ENCODE measurements at regions not wholly inside any gene's neighbourhood (a gene's known extent, or its start where the extent isn't known, plus 50 kb on each side); places are given as distances from the start of the nearest gene placed in this dataset.
"Not testable (repeated sequence)": the region's sequence is repeated elsewhere in the genome, so short reads cannot be mapped to it uniquely, and the experiment has no call there.

DNA sequence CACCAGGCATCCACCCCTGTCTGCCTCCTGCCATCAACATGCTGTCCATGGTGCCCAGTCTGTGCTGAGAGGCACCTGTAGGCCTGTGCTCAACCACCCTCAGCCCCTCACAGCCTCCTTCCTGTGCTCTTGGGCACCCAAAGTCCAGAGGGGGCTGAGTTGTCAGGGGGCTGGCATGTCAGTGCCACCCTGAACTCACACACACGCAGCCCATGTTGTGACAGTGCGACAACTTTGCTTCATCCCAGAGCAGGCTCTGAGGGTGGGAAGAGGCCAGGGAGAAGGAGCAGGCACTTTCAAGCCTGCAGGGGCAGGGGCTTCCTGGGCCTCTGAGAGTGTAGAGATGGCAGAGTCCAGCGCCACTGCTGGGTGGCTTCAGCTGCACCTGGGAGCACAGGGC is 491.0 kb downstream of the TMEM135 start:
- H3F3A ChIP-seq (ENCODE audit: insufficient read depth, low read length): no peaks in the 10 kb centered on the region
- no peak overlapping the region for H3K4me3 ChIP-seq (ENCODE audit: low read length)
- no peaks in the 10 kb centered on the region for H4K20me1 ChIP-seq (ENCODE audit: insufficient read depth, low read length)
- no peak overlapping the region for H3K4me2 ChIP-seq (ENCODE audit: low read depth, low read length)
- no peak overlapping the region for H3K27ac ChIP-seq (ENCODE audit: low read length)
- DNase-seq: no peak
- H3K36me3 ChIP-seq (replicated peaks; ENCODE audit: insufficient read depth, low read length): no peaks in the 10 kb centered on the region
- H3K4me1 ChIP-seq (ENCODE audit: low read length): no peaks in the 10 kb centered on the region
- no peaks in the 10 kb centered on the region for H3K79me2 ChIP-seq (ENCODE audit: low read length)
- H2AFZ ChIP-seq (ENCODE audit: low read length): no peak overlapping the region
- H3K9me3 ChIP-seq (replicated peaks; ENCODE audit: insufficient read depth, low read length): no peaks in the 10 kb centered on the region
- H3K9me2 ChIP-seq (replicated peaks; ENCODE audit: insufficient read depth, low read length): no peaks in the 10 kb centered on the region
- TF ChIP-seq EZH2 (optimal IDR thresholded peaks at IDR 0.05; ENCODE audit: low read depth, low read length) (no peak), EZH2phosphoT487 (IDR thresholded peaks at IDR 0.05; ENCODE audit: low read length) (no peak)
- TF ChIP-seq, protein P1, sequence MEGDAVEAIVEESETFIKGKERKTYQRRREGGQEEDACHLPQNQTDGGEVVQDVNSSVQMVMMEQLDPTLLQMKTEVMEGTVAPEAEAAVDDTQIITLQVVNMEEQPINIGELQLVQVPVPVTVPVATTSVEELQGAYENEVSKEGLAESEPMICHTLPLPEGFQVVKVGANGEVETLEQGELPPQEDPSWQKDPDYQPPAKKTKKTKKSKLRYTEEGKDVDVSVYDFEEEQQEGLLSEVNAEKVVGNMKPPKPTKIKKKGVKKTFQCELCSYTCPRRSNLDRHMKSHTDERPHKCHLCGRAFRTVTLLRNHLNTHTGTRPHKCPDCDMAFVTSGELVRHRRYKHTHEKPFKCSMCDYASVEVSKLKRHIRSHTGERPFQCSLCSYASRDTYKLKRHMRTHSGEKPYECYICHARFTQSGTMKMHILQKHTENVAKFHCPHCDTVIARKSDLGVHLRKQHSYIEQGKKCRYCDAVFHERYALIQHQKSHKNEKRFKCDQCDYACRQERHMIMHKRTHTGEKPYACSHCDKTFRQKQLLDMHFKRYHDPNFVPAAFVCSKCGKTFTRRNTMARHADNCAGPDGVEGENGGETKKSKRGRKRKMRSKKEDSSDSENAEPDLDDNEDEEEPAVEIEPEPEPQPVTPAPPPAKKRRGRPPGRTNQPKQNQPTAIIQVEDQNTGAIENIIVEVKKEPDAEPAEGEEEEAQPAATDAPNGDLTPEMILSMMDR (IDR thresholded peaks at IDR 0.05; ENCODE audit: low read length): no peak
- no peak overlapping the region for H3K9ac ChIP-seq (ENCODE audit: low read length)
- no peaks in the 10 kb centered on the region for H3K27me3 ChIP-seq (replicated peaks; ENCODE audit: insufficient read depth, low read length)

DNA sequence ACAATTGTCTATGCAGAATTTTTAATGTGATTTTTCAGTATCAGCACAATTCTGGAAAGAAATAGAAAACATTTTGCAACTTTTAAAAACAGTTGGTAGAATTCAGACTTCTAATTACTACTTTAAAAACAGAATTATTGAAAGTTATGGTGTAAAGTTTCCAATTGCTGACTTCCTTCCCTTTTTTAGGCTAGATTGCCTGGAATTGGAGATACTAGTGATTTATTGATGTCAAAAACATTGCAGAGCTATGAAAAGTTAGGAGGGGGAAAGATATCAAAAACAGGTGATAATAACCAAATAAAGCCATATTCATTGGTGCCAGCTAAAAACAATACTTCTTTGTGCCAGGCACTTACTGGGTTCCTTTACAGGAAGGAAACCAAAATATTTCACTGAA is 485.5 kb downstream of the TMEM135 start:
- Histone ChIP-seq H3K4me3 (ENCODE audit: low read length) (no peak overlapping the region), H3K36me3 (replicated peaks; ENCODE audit: insufficient read depth, low read length) (no peaks in the 10 kb centered on the region), H4K20me1 (ENCODE audit: insufficient read depth, low read length) (no peaks in the 10 kb centered on the region), H3K79me2 (ENCODE audit: low read length) (no peaks in the 10 kb centered on the region), H3K9me3 (replicated peaks; ENCODE audit: insufficient read depth, low read length) (no peaks in the 10 kb centered on the region), H3F3A (ENCODE audit: insufficient read depth, low read length) (no peaks in the 10 kb centered on the region), H3K9me2 (replicated peaks; ENCODE audit: insufficient read depth, low read length) (no peaks in the 10 kb centered on the region), H3K27me3 (replicated peaks; ENCODE audit: insufficient read depth, low read length) (no peaks in the 10 kb centered on the region), H3K9ac (ENCODE audit: low read length) (no peak overlapping the region), H3K4me2 (ENCODE audit: low read depth, low read length) (no peak overlapping the region), H3K4me1 (ENCODE audit: low read length) (no peaks in the 10 kb centered on the region), H3K27ac (ENCODE audit: low read length) (no peak overlapping the region), H2AFZ (ENCODE audit: low read length) (no peak overlapping the region)
- TF ChIP-seq, protein P1 (IDR thresholded peaks at IDR 0.05; ENCODE audit: low read length): no peak
- TF ChIP-seq EZH2 (optimal IDR thresholded peaks at IDR 0.05; ENCODE audit: low read depth, low read length): no peak
- TF ChIP-seq EZH2phosphoT487 (IDR thresholded peaks at IDR 0.05; ENCODE audit: low read length): no peak
- DNase-seq: no peak

DNA sequence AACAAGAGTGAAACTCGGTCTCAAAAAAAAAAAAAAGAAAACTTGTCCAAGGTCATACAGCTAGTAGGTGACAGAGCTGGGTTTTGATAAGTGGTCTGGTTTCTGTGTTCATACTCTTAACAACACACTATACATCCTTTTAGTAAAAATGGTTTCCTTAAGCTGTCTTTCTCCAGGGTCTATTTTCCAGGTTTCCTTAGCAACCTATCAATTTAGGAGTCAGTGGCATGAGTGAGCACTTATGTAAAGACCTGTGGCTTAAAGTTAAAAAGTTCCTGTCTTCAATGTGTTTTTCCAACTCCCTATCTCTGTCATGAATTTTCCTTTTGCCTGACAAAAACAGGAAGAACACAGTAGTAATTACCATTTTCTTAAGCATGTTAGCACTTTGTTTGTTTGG is 480.5 kb downstream of the TMEM135 start:
- Histone ChIP-seq H3K79me2 (ENCODE audit: low read length) (no peaks in the 10 kb centered on the region), H3K9me3 (replicated peaks; ENCODE audit: insufficient read depth, low read length) (no peaks in the 10 kb centered on the region), H3K9me2 (replicated peaks; ENCODE audit: insufficient read depth, low read length) (no peaks in the 10 kb centered on the region), H3K4me3 (ENCODE audit: low read length) (no peak overlapping the region), H3K4me1 (ENCODE audit: low read length) (no peaks in the 10 kb centered on the region), H3F3A (ENCODE audit: insufficient read depth, low read length) (no peaks in the 10 kb centered on the region), H3K9ac (ENCODE audit: low read length) (no peak overlapping the region), H3K36me3 (replicated peaks; ENCODE audit: insufficient read depth, low read length) (no peaks in the 10 kb centered on the region), H3K27me3 (replicated peaks; ENCODE audit: insufficient read depth, low read length) (no peaks in the 10 kb centered on the region), H2AFZ (ENCODE audit: low read length) (no peak overlapping the region), H4K20me1 (ENCODE audit: insufficient read depth, low read length) (no peaks in the 10 kb centered on the region), H3K4me2 (ENCODE audit: low read depth, low read length) (no peak overlapping the region), H3K27ac (ENCODE audit: low read length) (no peak overlapping the region)
- no peak for DNase-seq
- TF ChIP-seq EZH2 (optimal IDR thresholded peaks at IDR 0.05; ENCODE audit: low read depth, low read length): no peak
- TF ChIP-seq EZH2phosphoT487 (IDR thresholded peaks at IDR 0.05; ENCODE audit: low read length): no peak

GRCh38 chr11:87517351-87517750 is 479.6 kb downstream of the TMEM135 start:
- H3K27ac ChIP-seq (ENCODE audit: low read length): no peak overlapping the region
- no peak overlapping the region for H3K9ac ChIP-seq (ENCODE audit: low read length)
- no peaks in the 10 kb centered on the region for H3K9me3 ChIP-seq (replicated peaks; ENCODE audit: insufficient read depth, low read length)
- no peak overlapping the region for H3K4me3 ChIP-seq (ENCODE audit: low read length)
- no peak for DNase-seq
- H4K20me1 ChIP-seq (ENCODE audit: insufficient read depth, low read length): no peaks in the 10 kb centered on the region
- no peak overlapping the region for H3K4me2 ChIP-seq (ENCODE audit: low read depth, low read length)
- no peaks in the 10 kb centered on the region for H3K79me2 ChIP-seq (ENCODE audit: low read length)
- H2AFZ ChIP-seq (ENCODE audit: low read length): no peak overlapping the region
- no peaks in the 10 kb centered on the region for H3K9me2 ChIP-seq (replicated peaks; ENCODE audit: insufficient read depth, low read length)
- H3K4me1 ChIP-seq (ENCODE audit: low read length): no peaks in the 10 kb centered on the region
- H3K27me3 ChIP-seq (replicated peaks; ENCODE audit: insufficient read depth, low read length): no peaks in the 10 kb centered on the region
- H3F3A ChIP-seq (ENCODE audit: insufficient read depth, low read length): no peaks in the 10 kb centered on the region
- TF ChIP-seq, protein P1 (IDR thresholded peaks at IDR 0.05; ENCODE audit: low read length): no peak
- no peak for TF ChIP-seq EZH2phosphoT487 (IDR thresholded peaks at IDR 0.05; ENCODE audit: low read length)
- no peak for TF ChIP-seq EZH2 (optimal IDR thresholded peaks at IDR 0.05; ENCODE audit: low read depth, low read length)
- no peaks in the 10 kb centered on the region for H3K36me3 ChIP-seq (replicated peaks; ENCODE audit: insufficient read depth, low read length)

DNA sequence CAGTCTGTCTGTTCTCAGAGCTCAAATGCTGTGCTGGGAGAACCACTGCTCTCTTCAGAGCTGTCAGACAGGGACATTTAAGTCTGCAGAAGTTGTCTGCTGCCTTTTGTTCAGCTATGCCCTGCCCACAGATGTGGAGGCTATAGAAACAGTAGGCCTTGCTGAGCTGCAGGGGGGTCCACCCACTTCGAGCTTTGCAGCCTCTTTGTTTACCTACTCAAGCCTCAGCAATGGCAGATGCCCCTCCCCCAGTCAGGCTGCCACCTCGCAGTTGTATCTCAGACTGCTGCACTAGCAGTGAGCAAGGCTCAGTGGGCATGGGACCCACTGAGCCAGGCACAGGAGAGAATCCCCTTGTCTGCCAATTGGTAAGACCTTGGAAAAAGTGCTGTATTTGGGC is 470.0 kb downstream of the TMEM135 start:
- not testable (repeated sequence) for H3K27me3 ChIP-seq (replicated peaks; ENCODE audit: insufficient read depth, low read length); H4K20me1 ChIP-seq (ENCODE audit: insufficient read depth, low read length); H3K4me2 ChIP-seq (ENCODE audit: low read depth, low read length); H3K9ac ChIP-seq (ENCODE audit: low read length); DNase-seq; H3K4me1 ChIP-seq (ENCODE audit: low read length); H2AFZ ChIP-seq (ENCODE audit: low read length); H3K79me2 ChIP-seq (ENCODE audit: low read length); H3K36me3 ChIP-seq (replicated peaks; ENCODE audit: insufficient read depth, low read length); H3K4me3 ChIP-seq (ENCODE audit: low read length); H3K9me2 ChIP-seq (replicated peaks; ENCODE audit: insufficient read depth, low read length); H3F3A ChIP-seq (ENCODE audit: insufficient read depth, low read length); H3K27ac ChIP-seq (ENCODE audit: low read length); H3K9me3 ChIP-seq (replicated peaks; ENCODE audit: insufficient read depth, low read length)

GRCh38 chr11:87506946-87507345 is 469.2 kb downstream of the TMEM135 start:
- not testable (repeated sequence) for H3F3A ChIP-seq (ENCODE audit: insufficient read depth, low read length); H3K4me1 ChIP-seq (ENCODE audit: low read length); H3K9ac ChIP-seq (ENCODE audit: low read length); H3K79me2 ChIP-seq (ENCODE audit: low read length); H2AFZ ChIP-seq (ENCODE audit: low read length); H4K20me1 ChIP-seq (ENCODE audit: insufficient read depth, low read length); H3K4me2 ChIP-seq (ENCODE audit: low read depth, low read length); H3K9me3 ChIP-seq (replicated peaks; ENCODE audit: insufficient read depth, low read length); H3K4me3 ChIP-seq (ENCODE audit: low read length); H3K9me2 ChIP-seq (replicated peaks; ENCODE audit: insufficient read depth, low read length); H3K27ac ChIP-seq (ENCODE audit: low read length); H3K27me3 ChIP-seq (replicated peaks; ENCODE audit: insufficient read depth, low read length); DNase-seq; H3K36me3 ChIP-seq (replicated peaks; ENCODE audit: insufficient read depth, low read length)

Measured in MM.1S (cell line).